ENCODE measurements at regions not wholly inside any gene's neighbourhood (a gene's known extent, or its start where the extent isn't known, plus 50 kb on each side); places are given as distances from the start of the nearest gene placed in this dataset.

GRCh38 chr15:62607114-62607462 is 435.5 kb upstream of the TPM1 start:
- TF ChIP-seq CTCF (IDR thresholded peaks at IDR 0.05) (no peak), POLR2A (IDR thresholded peaks at IDR 0.05) (no peak)
- intact Hi-C loops (cut with DNase I), result no loop called here
- Histone ChIP-seq H3K27me3 (no peaks in the 10 kb centered on the region), H3K27ac (no peak overlapping the region), H3K36me3 (replicated peaks in 1 of 2; ENCODE audit: insufficient read depth in 1 of 2, low read depth in 2 of 2) (no peaks in the 10 kb centered on the region), H3K4me1 (no peaks in the 10 kb centered on the region), H3K9me3 (no peaks in the 10 kb centered on the region), H3K4me3 (no peak overlapping the region)
- WGBS, 2 donors, result 96 to 100% methylated on average over 1 of the region's 1 CpG
- DNase-seq (no peak), ATAC-seq (no peak)

- Histone ChIP-seq H3K27ac (no peak overlapping the region), H3K27me3 (no peaks in the 10 kb centered on the region), H3K4me3 (no peak overlapping the region), H3K36me3 (replicated peaks in 1 of 2; ENCODE audit: insufficient read depth in 1 of 2, low read depth in 2 of 2) (no peaks in the 10 kb centered on the region), H3K9me3 (no peaks in the 10 kb centered on the region), H3K4me1 (no peaks in the 10 kb centered on the region)
- 89 to 94% methylated on average over 3 of the region's 3 CpGs for WGBS, 2 donors
- ATAC-seq, result no peak
- no peak for DNase-seq
- intact Hi-C loops (cut with DNase I), result no loop called here
- TF ChIP-seq CTCF (IDR thresholded peaks at IDR 0.05) (no peak), POLR2A (IDR thresholded peaks at IDR 0.05) (no peak)
Measured at GRCh38 chr15:62607643-62608042, 434.9 kb upstream of the TPM1 start.

- ATAC-seq, result no peak
- no peak for DNase-seq
- H3K27me3 ChIP-seq, result no peaks in the 10 kb centered on the region
- TF ChIP-seq POLR2A (IDR thresholded peaks at IDR 0.05), result no peak
- TF ChIP-seq CTCF (IDR thresholded peaks at IDR 0.05), result no peak
- no peaks in the 10 kb centered on the region for H3K4me1 ChIP-seq
- no peaks in the 10 kb centered on the region for H3K36me3 ChIP-seq (replicated peaks in 1 of 2; ENCODE audit: insufficient read depth in 1 of 2, low read depth in 2 of 2)
- H3K27ac ChIP-seq, result no peak overlapping the region
- no peak overlapping the region for H3K4me3 ChIP-seq
- no peaks in the 10 kb centered on the region for H3K9me3 ChIP-seq
- 83 to 93% methylated on average over 6 of the region's 6 CpGs for WGBS, 2 donors
- intact Hi-C loops (cut with DNase I), result no loop called here
Measured at GRCh38 chr15:62608369-62608768, 434.2 kb upstream of the TPM1 start.

GRCh38 chr15:62610265-62610869 is 432.2 kb upstream of the TPM1 start:
- WGBS, 2 donors, result 42 to 58% methylated on average over 6 of the region's 6 CpGs

More at GRCh38 chr15:62610265-62610869, 432.2 kb upstream of the TPM1 start:
- Histone ChIP-seq H3K4me1 (no peaks in the 10 kb centered on the region), H3K27ac (no peak overlapping the region), H3K36me3 (replicated peaks in 1 of 2; ENCODE audit: insufficient read depth in 1 of 2, low read depth in 2 of 2) (no peaks in the 10 kb centered on the region), H3K4me3 (no peak overlapping the region), H3K9me3 (no peaks in the 10 kb centered on the region), H3K27me3 (no peaks in the 10 kb centered on the region)
- no peak for ATAC-seq
- intact Hi-C loops (cut with DNase I), result no loop called here
- no peak for TF ChIP-seq CTCF (IDR thresholded peaks at IDR 0.05)
- TF ChIP-seq POLR2A (IDR thresholded peaks at IDR 0.05), result no peak
- no peak for DNase-seq

Data from body of pancreas (tissue), 4 donors.